Suprapubic skin (tissue), 4 donors: ENCODE measurements at regions not wholly inside any gene's neighbourhood (a gene's known extent, or its start where the extent isn't known, plus 50 kb on each side); places are given as distances from the start of the nearest gene placed in this dataset.

Experiments used
- DNase-seq, 2 donors: peaks; one replicate each; pipeline ENCODE4 v3.0.0-alpha.2; 2019; ENCODE audit warnings: low spot score in 2 of 2
- H3K27ac ChIP-seq: fragments of 200-600 bp; sonication (generic); one replicate; pipeline ENCODE4 v1.5.1; 2019
- H3K27me3 ChIP-seq: fragments of 200-600 bp; sonication (generic); one replicate; pipeline ENCODE4 v1.5.1; 2019
- H3K36me3 ChIP-seq: fragments of 200-600 bp; sonication (generic); one replicate; pipeline ENCODE4 v1.5.1; 2019
- H3K4me1 ChIP-seq: fragments of 200-600 bp; sonication (generic); one replicate; pipeline ENCODE4 v1.5.1; 2019
- H3K4me3 ChIP-seq: fragments of 200-600 bp; sonication (generic); one replicate; pipeline ENCODE4 v1.5.1; 2019; ENCODE audit warnings: mild to moderate bottlenecking
- H3K9me3 ChIP-seq: fragments of 200-600 bp; sonication (generic); one replicate; pipeline ENCODE4 v1.5.1; 2019
- CTCF ChIP-seq, 2 donors: fragments of 200-600 bp in 1 of 2; fragments of 450-650 bp in 1 of 2; sonication (generic) in 1 of 2; IDR thresholded peaks; one replicate each; pipeline ENCODE4 v1.5.1; 2016 to 2019; ENCODE audit warnings: antibody characterized with exemption in 2 of 2, mild to moderate bottlenecking in 1 of 2, moderate library complexity in 1 of 2
- EP300 ChIP-seq: sonication (generic); formaldehyde crosslinking; IDR thresholded peaks from one replicate; pipeline ENCODE4 v1.6.1; 2017; ENCODE audit warnings: antibody characterized with exemption
- POLR2A ChIP-seq, 2 donors: fragments of 450-650 bp; IDR thresholded peaks; one replicate each; pipeline ENCODE4 v1.6.1; 2017; ENCODE audit warnings: antibody characterized with exemption in 2 of 2, mild to moderate bottlenecking in 2 of 2, moderate library complexity in 2 of 2
- POLR2AphosphoS5 ChIP-seq, 3 donors: sonication (generic); formaldehyde crosslinking; IDR thresholded peaks; one replicate each; pipeline ENCODE4 v1.6.1; 2017; ENCODE audit warnings: antibody characterized with exemption in 3 of 3
- WGBS: methylation state at CpG from one replicate; pipeline ENCODE4 v1.1.5; 2018; 5-methylcytosine and 5-hydroxymethylcytosine counted together

DNA sequence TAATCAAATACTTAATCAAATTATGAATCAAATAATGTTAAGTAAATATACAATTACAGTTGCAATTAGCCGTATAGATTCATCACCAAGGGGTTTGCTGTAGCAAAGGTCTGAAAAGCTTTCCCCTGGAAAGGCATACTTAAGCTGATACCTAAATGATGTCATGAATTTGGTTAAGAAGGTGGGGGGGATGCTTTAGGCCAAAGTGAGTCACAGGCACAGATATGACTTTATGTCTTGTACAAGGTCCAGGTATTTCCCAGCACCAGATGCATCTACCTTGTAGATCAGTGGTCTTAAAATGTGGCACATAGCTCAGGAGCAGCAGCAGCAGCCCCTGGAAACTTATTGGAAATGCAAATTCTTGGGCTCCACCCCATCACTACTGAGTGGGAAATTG is 557.3 kb upstream of the CDH4 start:
- 88% methylated on average over 1 of the region's 1 CpG for WGBS
- Histone ChIP-seq H3K36me3 (no peaks in the 10 kb centered on the region), H3K27me3 (peaks cover 5% of the 10 kb centered on the region), H3K9me3 (no peaks in the 10 kb centered on the region), H3K27ac (no peak overlapping the region), H3K4me1 (no peaks in the 10 kb centered on the region), H3K4me3 (no peak overlapping the region)
- no peak for DNase-seq
- TF ChIP-seq POLR2A (IDR thresholded peaks at IDR 0.05) (no peak), CTCF (IDR thresholded peaks at IDR 0.05) (no peak), EP300 (no peak), POLR2AphosphoS5 (IDR thresholded peaks at IDR 0.05) (no peak)

DNA sequence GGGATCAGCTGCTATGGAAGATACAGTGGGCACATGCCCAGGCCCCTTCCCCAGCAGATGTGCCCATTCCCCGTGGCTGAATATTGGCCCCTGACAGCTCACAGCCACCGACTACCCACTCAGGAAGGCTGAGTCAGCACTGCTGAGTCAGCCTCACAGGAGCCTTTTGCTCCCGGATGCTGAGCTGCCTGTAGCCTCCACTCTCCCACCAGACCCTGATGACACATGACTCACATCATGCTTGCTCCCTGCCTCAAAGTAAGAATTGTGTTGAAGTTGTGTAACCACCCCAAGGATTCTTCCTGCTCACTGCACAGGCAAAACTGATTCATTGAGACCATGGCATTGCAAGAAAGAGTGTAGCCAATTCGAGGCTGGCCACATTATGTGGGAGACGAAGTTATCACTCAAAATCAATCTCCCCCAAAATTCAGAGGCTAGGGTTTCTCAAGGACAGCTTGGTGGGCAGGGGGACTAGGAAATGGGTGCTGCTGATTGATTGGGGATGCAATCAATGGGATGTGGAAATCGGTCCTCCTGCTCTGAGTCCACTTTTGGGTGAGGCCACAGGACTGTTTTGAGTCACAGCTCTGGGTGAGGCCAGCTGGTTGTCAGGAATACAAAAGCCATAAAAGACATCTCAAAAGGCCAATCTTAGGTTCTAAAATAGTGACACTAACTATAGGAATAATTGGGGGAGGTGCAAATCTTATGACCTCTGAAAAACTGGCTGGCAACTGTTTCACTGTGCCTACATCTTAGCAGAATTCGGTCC is 556.6 kb upstream of the CDH4 start:
- Histone ChIP-seq H3K27me3 (peaks cover 5% of the 10 kb centered on the region), H3K9me3 (no peaks in the 10 kb centered on the region), H3K4me3 (no peak overlapping the region), H3K4me1 (no peaks in the 10 kb centered on the region), H3K27ac (no peak overlapping the region), H3K36me3 (no peaks in the 10 kb centered on the region)
- no peak for DNase-seq
- TF ChIP-seq POLR2AphosphoS5 (IDR thresholded peaks at IDR 0.05), result no peak
- no peak for TF ChIP-seq EP300
- no peak for TF ChIP-seq POLR2A (IDR thresholded peaks at IDR 0.05)
- no peak for TF ChIP-seq CTCF (IDR thresholded peaks at IDR 0.05)
- WGBS, result 69% methylated on average over 6 of the region's 7 CpGs

- H3K27ac ChIP-seq, result no peak overlapping the region
- TF ChIP-seq POLR2AphosphoS5 (IDR thresholded peaks at IDR 0.05) (no peak), EP300 (no peak), POLR2A (IDR thresholded peaks at IDR 0.05) (no peak), CTCF (IDR thresholded peaks at IDR 0.05) (no peak)
- no peak for DNase-seq
- 94% methylated on average over 2 of the region's 2 CpGs for WGBS
- H3K27me3 ChIP-seq, result peaks cover 3% of the 10 kb centered on the region
- no peak overlapping the region for H3K4me3 ChIP-seq
- no peaks in the 10 kb centered on the region for H3K36me3 ChIP-seq
- H3K9me3 ChIP-seq, result no peaks in the 10 kb centered on the region
- no peaks in the 10 kb centered on the region for H3K4me1 ChIP-seq
Measured at GRCh38 chr20:60697252-60697651, 554.8 kb upstream of the CDH4 start.

GRCh38 chr20:60700728-60701127 is 551.3 kb upstream of the CDH4 start:
- Histone ChIP-seq H3K9me3 (no peaks in the 10 kb centered on the region), H3K27me3 (no peaks in the 10 kb centered on the region), H3K4me3 (no peak overlapping the region), H3K4me1 (no peaks in the 10 kb centered on the region), H3K36me3 (no peaks in the 10 kb centered on the region), H3K27ac (no peak overlapping the region)
- TF ChIP-seq POLR2AphosphoS5 (IDR thresholded peaks at IDR 0.05), result no peak
- TF ChIP-seq POLR2A (IDR thresholded peaks at IDR 0.05), result no peak
- no peak for TF ChIP-seq EP300
- TF ChIP-seq CTCF (IDR thresholded peaks at IDR 0.05), result no peak
- no peak for DNase-seq
- WGBS, result 78% methylated on average over 2 of the region's 2 CpGs

DNA sequence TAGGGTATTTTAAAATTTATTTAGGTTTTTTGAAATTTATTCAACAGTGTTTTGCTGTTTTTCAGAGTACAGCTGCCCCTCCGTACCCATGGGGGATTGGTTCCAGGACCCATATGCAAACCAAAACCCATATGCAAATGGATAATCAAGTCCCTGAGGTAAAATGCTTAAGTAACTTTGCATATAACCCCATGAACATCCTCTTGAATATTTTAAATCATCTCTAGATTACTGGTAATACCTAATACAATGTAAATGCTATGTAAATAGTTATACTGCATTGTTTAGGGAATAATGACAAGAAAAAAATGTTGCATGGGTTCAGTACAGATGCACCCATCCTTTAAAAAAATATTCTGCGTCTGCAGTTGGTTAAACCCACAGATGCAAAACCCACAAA is 547.9 kb upstream of the CDH4 start:
- no peak for DNase-seq
- TF ChIP-seq EP300 (no peak), POLR2A (IDR thresholded peaks at IDR 0.05) (no peak)
- no peaks in the 10 kb centered on the region for H3K4me1 ChIP-seq
- no peaks in the 10 kb centered on the region for H3K36me3 ChIP-seq
- no peak overlapping the region for H3K4me3 ChIP-seq
- H3K27me3 ChIP-seq, result peaks cover 5% of the 10 kb centered on the region
- no peaks in the 10 kb centered on the region for H3K9me3 ChIP-seq
- 80% methylated on average over 2 of the region's 2 CpGs for WGBS
- H3K27ac ChIP-seq, result no peak overlapping the region
